ENCODE measurements at regions not wholly inside any gene's neighbourhood (a gene's known extent, or its start where the extent isn't known, plus 50 kb on each side); places are given as distances from the start of the nearest gene placed in this dataset.

GRCh38 chr2:145289946-145290345 lies 770.0 kb upstream of the ZEB2 start:
- TF ChIP-seq CTCF (conservative IDR thresholded peaks at IDR 0.05 in 1 of 2, IDR thresholded peaks at IDR 0.05 in 1 of 2; ENCODE audit: low read depth in 1 of 2, low read length in 2 of 2) (no peak), EZH2 (IDR thresholded peaks at IDR 0.05; ENCODE audit: low read length, missing control alignments) (no peak)

Data from fibroblast of lung (primary cell).